Esophagus squamous epithelium (tissue), 4 donors: ENCODE measurements at regions not wholly inside any gene's neighbourhood (a gene's known extent, or its start where the extent isn't known, plus 50 kb on each side); places are given as distances from the start of the nearest gene placed in this dataset.

ENCODE experiments used
- POLR2A ChIP-seq, 4 donors: fragments of 450-650 bp; IDR thresholded peaks; one replicate each; pipeline ENCODE4 v1.6.1; 2017; ENCODE audit warnings: antibody characterized with exemption in 4 of 4, mild to moderate bottlenecking in 4 of 4, moderate library complexity in 3 of 4
- TF ChIP-seq, protein P1 (sequence below), 6 experiments: fragments of 450-650 bp in 4 of 6; fragments of 200-600 bp in 2 of 6; sonication (generic) in 2 of 6; IDR thresholded peaks; one replicate each; pipeline ENCODE4 v1.5.1; 2016 to 2019; ENCODE audit warnings: antibody characterized with exemption in 6 of 6, mild to moderate bottlenecking in 4 of 6, moderate library complexity in 4 of 6

DNA sequence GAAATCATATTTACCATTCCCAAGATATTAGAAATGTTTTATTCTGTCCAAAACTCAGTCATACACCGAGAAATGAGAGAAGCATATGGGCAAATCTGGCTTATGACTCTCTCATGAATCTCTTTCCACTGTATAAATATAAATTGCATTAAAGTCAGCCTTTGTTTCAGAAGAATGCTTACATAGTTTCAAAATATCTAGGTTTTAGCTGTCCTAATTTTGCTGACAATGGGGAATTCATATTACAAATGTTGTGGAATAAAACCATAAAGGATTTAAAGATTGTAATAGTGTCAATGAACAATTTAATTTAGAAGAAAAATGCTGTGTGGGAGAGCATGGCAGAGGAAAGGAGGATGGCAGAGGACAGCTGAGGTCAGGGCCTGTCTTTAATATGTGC lies 185.0 kb upstream of the THSD7A start:
- TF ChIP-seq, protein P1, sequence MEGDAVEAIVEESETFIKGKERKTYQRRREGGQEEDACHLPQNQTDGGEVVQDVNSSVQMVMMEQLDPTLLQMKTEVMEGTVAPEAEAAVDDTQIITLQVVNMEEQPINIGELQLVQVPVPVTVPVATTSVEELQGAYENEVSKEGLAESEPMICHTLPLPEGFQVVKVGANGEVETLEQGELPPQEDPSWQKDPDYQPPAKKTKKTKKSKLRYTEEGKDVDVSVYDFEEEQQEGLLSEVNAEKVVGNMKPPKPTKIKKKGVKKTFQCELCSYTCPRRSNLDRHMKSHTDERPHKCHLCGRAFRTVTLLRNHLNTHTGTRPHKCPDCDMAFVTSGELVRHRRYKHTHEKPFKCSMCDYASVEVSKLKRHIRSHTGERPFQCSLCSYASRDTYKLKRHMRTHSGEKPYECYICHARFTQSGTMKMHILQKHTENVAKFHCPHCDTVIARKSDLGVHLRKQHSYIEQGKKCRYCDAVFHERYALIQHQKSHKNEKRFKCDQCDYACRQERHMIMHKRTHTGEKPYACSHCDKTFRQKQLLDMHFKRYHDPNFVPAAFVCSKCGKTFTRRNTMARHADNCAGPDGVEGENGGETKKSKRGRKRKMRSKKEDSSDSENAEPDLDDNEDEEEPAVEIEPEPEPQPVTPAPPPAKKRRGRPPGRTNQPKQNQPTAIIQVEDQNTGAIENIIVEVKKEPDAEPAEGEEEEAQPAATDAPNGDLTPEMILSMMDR (IDR thresholded peaks at IDR 0.05) = no peak
- TF ChIP-seq POLR2A (IDR thresholded peaks at IDR 0.05) = no peak
